ENCODE measurements at regions not wholly inside any gene's neighbourhood (a gene's known extent, or its start where the extent isn't known, plus 50 kb on each side); places are given as distances from the start of the nearest gene placed in this dataset.

- DNase-seq (ENCODE audit: low read depth), result no peak
Observed at GRCh38 chr3:110753516-110753915, 318.1 kb upstream of the NECTIN3 start.

GRCh38 chr3:110754212-110754916 lies 317.3 kb upstream of the NECTIN3 start:
- no peak for DNase-seq (ENCODE audit: low read depth)

GRCh38 chr3:110755345-110755744 lies 316.3 kb upstream of the NECTIN3 start:
- no peak for DNase-seq (ENCODE audit: low read depth)

- DNase-seq (ENCODE audit: low read depth), result no peak
Observed at GRCh38 chr3:110756705-110757104, 314.9 kb upstream of the NECTIN3 start.

- DNase-seq (ENCODE audit: low read depth), result no peak
Observed at GRCh38 chr3:110758208-110758607, 313.4 kb upstream of the NECTIN3 start.

- DNase-seq (ENCODE audit: low read depth), result peak; percentile 38
Observed at GRCh38 chr3:110767156-110767555, 304.5 kb upstream of the NECTIN3 start.

- no peak for DNase-seq (ENCODE audit: low read depth)
Observed at GRCh38 chr3:110767838-110768237, 303.8 kb upstream of the NECTIN3 start.

GRCh38 chr3:110773413-110773954 lies 298.1 kb upstream of the NECTIN3 start:
- peak; percentile 99 for DNase-seq (ENCODE audit: low read depth)

GRCh38 chr3:110774496-110775265 lies 296.9 kb upstream of the NECTIN3 start:
- DNase-seq (ENCODE audit: low read depth), result peak; percentile 94

GRCh38 chr3:110779581-110779980 lies 292.0 kb upstream of the NECTIN3 start:
- no peak for DNase-seq (ENCODE audit: low read depth)

GRCh38 chr3:110783541-110783940 lies 288.1 kb upstream of the NECTIN3 start:
- no peak for DNase-seq (ENCODE audit: low read depth)

GRCh38 chr3:110788794-110789193 lies 282.8 kb upstream of the NECTIN3 start:
- DNase-seq (ENCODE audit: low read depth), result no peak

- peak; percentile 90 for DNase-seq (ENCODE audit: low read depth)
Observed at GRCh38 chr3:110789315-110789714, 282.3 kb upstream of the NECTIN3 start.

GRCh38 chr3:110790631-110791030 lies 281.0 kb upstream of the NECTIN3 start:
- DNase-seq (ENCODE audit: low read depth), result no peak

GRCh38 chr3:110791995-110792686 lies 279.5 kb upstream of the NECTIN3 start:
- DNase-seq (ENCODE audit: low read depth), result no peak

- no peak for DNase-seq (ENCODE audit: low read depth)
Observed at GRCh38 chr3:110793611-110794010, 278.0 kb upstream of the NECTIN3 start.

GRCh38 chr3:110795163-110795562 lies 276.5 kb upstream of the NECTIN3 start:
- DNase-seq (ENCODE audit: low read depth), result no peak

GRCh38 chr3:110799271-110799670 lies 272.3 kb upstream of the NECTIN3 start:
- DNase-seq (ENCODE audit: low read depth), result peak; percentile 63

GRCh38 chr3:110804856-110805255 lies 266.8 kb upstream of the NECTIN3 start:
- DNase-seq (ENCODE audit: low read depth), result no peak

GRCh38 chr3:110806924-110807323 lies 264.7 kb upstream of the NECTIN3 start:
- DNase-seq (ENCODE audit: low read depth), result peak; percentile 45

- DNase-seq (ENCODE audit: low read depth), result no peak
Observed at GRCh38 chr3:110808630-110809029, 263.0 kb upstream of the NECTIN3 start.

GRCh38 chr3:110810356-110810755 lies 261.3 kb upstream of the NECTIN3 start:
- DNase-seq (ENCODE audit: low read depth), result peak; percentile 38

- DNase-seq (ENCODE audit: low read depth), result peak; percentile 38
Observed at GRCh38 chr3:110811050-110811449, 260.6 kb upstream of the NECTIN3 start.

Measured in iris pigment epithelial cell (primary cell).